SK-N-SH (cell line): ENCODE measurements at regions not wholly inside any gene's neighbourhood (a gene's known extent, or its start where the extent isn't known, plus 50 kb on each side); places are given as distances from the start of the nearest gene placed in this dataset.

Experiments
- CHD2 ChIP-seq: fragments of 150-350 bp; IDR thresholded peaks from 2 replicates; pipeline ENCODE4 v1.6.1; 2018; ENCODE audit warnings: low read length; ENCODE audit not compliant: partially characterized antibody
- JUND ChIP-seq: IDR thresholded peaks from 2 replicates; pipeline ENCODE4 v1.4.0; 2012
- MAX ChIP-seq: IDR thresholded peaks from 2 replicates; pipeline ENCODE4 v1.4.0; 2012; ENCODE audit warnings: low read depth
- POLR2AphosphoS5 ChIP-seq: IDR thresholded peaks from 2 replicates; pipeline ENCODE4 v1.6.1; 2012; ENCODE audit warnings: low read depth, low read length
- RCOR1 ChIP-seq: fragments of 150-350 bp; IDR thresholded peaks from 2 replicates; pipeline ENCODE4 v1.6.1; 2017; ENCODE audit warnings: antibody characterized with exemption, low read length
- SIN3A ChIP-seq: IDR thresholded peaks from 2 replicates; pipeline ENCODE4 v1.6.1; 2012; ENCODE audit warnings: low read depth, mild to moderate bottlenecking, low read length, moderate library complexity, borderline replicate concordance
- SMC3 ChIP-seq: IDR thresholded peaks from 2 replicates; pipeline ENCODE4 v1.6.1; 2012; ENCODE audit warnings: low read depth, low read length, improper control_type of control experiment
- TF ChIP-seq, protein P1 (sequence below): fragments of 200-600 bp; sonication (generic); IDR thresholded peaks from 2 replicates; pipeline ENCODE4 v1.6.1; 2017; ENCODE audit warnings: antibody characterized with exemption, mild to moderate bottlenecking, moderate library complexity

DNA sequence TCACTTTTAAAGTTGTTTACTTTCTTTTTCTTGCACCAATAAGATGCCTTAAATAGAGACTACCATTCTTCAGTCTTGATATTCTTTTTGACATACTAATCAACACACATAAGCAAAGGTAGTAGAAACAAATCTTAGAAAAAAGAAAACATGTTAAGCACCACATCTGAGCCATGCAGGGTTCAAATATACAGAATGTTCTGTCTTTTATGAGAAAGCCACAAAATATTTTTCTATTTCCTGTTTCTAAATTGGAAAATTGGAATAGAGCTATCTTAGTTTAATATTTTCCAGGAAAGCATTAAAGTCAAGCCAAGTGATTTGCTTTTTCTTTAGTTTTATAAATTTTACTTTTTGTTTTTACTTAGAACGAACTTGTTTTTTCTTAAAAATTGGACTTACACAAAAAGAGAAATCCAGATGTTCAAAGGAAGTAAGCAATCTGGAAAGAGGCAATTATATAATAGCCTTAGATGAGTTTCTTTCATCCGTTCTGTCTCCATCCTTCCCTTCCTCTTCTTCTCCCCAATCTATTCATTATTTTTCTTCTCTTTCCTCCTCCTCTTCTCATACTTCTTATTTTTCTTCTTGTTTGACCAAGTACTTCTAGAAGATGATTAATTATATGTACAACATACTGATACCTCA lies 731.7 kb downstream of the SQOR start:
- TF ChIP-seq, protein P1, sequence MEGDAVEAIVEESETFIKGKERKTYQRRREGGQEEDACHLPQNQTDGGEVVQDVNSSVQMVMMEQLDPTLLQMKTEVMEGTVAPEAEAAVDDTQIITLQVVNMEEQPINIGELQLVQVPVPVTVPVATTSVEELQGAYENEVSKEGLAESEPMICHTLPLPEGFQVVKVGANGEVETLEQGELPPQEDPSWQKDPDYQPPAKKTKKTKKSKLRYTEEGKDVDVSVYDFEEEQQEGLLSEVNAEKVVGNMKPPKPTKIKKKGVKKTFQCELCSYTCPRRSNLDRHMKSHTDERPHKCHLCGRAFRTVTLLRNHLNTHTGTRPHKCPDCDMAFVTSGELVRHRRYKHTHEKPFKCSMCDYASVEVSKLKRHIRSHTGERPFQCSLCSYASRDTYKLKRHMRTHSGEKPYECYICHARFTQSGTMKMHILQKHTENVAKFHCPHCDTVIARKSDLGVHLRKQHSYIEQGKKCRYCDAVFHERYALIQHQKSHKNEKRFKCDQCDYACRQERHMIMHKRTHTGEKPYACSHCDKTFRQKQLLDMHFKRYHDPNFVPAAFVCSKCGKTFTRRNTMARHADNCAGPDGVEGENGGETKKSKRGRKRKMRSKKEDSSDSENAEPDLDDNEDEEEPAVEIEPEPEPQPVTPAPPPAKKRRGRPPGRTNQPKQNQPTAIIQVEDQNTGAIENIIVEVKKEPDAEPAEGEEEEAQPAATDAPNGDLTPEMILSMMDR, result no peak
- no peak for TF ChIP-seq JUND
- TF ChIP-seq MAX, result no peak
- TF ChIP-seq RCOR1, result no peak
- TF ChIP-seq POLR2AphosphoS5, result no peak
- TF ChIP-seq SMC3, result no peak
- no peak for TF ChIP-seq CHD2
- TF ChIP-seq SIN3A, result no peak
